ENCODE measurements at regions not wholly inside any gene's neighbourhood (a gene's known extent, or its start where the extent isn't known, plus 50 kb on each side); places are given as distances from the start of the nearest gene placed in this dataset.

DNA sequence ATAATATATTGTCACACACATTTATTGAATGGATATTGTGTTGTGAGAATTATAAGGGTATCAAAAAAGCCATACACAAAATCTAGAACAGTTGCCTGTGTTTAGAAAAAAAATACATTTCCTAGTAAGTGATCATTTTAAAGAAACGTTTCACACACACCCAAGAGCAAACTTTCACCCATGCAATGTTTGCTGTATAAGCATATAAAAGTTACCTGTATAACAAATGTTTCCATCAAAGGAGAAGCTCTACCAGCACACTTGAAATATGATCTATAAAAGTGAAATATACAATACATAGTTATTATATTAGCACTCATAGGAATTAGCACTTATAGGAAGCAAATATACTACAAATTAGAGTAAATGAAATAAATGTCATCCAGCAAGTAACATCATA, 1098.1 kb downstream of the NCAM2 start:
- peaks cover 25 to 32% of the 10 kb centered on the region in 2 experiments; a peak in 3 of 4 replicates for H3K9me3 ChIP-seq (ENCODE audit: control insufficient read depth in 1 of 2, insufficient read depth in 1 of 2, low read depth in 1 of 2, low read length in 2 of 2)
- no peaks in the 10 kb centered on the region for H3K79me2 ChIP-seq (ENCODE audit: insufficient read depth, low read length)
- TF ChIP-seq SP1 (IDR thresholded peaks at IDR 0.05; ENCODE audit: low read depth) (no peak), ZNF274 (IDR thresholded peaks at IDR 0.05; ENCODE audit: low read depth, low read length) (no peak), EZH2phosphoT487 (IDR thresholded peaks at IDR 0.05; ENCODE audit: borderline replicate concordance) (no peak), EZH2 (IDR thresholded peaks at IDR 0.05) (no peak), EGR1 (IDR thresholded peaks at IDR 0.05; ENCODE audit: low read depth) (no peak), ZFX (IDR thresholded peaks at IDR 0.05) (no peak), JUND (IDR thresholded peaks at IDR 0.05) (no peak), ELF1 (IDR thresholded peaks at IDR 0.05; ENCODE audit: borderline replicate concordance, low read depth) (no peak), SRF (IDR thresholded peaks at IDR 0.05; ENCODE audit: low read depth) (no peak), RAD21 (IDR thresholded peaks at IDR 0.05; ENCODE audit: low read depth) (no peak), CBX3 (IDR thresholded peaks at IDR 0.05; ENCODE audit: low read depth) (no peak), POLR2A (IDR thresholded peaks at IDR 0.05; ENCODE audit: borderline replicate concordance, extremely low read depth, insufficient read depth, insufficient read length) (no peak)
- TF ChIP-seq, protein P1, sequence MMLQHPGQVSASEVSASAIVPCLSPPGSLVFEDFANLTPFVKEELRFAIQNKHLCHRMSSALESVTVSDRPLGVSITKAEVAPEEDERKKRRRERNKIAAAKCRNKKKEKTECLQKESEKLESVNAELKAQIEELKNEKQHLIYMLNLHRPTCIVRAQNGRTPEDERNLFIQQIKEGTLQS (IDR thresholded peaks at IDR 0.05): no peak
- TF ChIP-seq, protein P2, sequence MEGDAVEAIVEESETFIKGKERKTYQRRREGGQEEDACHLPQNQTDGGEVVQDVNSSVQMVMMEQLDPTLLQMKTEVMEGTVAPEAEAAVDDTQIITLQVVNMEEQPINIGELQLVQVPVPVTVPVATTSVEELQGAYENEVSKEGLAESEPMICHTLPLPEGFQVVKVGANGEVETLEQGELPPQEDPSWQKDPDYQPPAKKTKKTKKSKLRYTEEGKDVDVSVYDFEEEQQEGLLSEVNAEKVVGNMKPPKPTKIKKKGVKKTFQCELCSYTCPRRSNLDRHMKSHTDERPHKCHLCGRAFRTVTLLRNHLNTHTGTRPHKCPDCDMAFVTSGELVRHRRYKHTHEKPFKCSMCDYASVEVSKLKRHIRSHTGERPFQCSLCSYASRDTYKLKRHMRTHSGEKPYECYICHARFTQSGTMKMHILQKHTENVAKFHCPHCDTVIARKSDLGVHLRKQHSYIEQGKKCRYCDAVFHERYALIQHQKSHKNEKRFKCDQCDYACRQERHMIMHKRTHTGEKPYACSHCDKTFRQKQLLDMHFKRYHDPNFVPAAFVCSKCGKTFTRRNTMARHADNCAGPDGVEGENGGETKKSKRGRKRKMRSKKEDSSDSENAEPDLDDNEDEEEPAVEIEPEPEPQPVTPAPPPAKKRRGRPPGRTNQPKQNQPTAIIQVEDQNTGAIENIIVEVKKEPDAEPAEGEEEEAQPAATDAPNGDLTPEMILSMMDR (IDR thresholded peaks at IDR 0.05 in 2 of 3, conservative IDR thresholded peaks at IDR 0.05 in 1 of 3; ENCODE audit: borderline replicate concordance in 1 of 3, insufficient read depth in 1 of 3, low read depth in 2 of 3, low read length in 2 of 3): no peak
- TF ChIP-seq, protein P3, sequence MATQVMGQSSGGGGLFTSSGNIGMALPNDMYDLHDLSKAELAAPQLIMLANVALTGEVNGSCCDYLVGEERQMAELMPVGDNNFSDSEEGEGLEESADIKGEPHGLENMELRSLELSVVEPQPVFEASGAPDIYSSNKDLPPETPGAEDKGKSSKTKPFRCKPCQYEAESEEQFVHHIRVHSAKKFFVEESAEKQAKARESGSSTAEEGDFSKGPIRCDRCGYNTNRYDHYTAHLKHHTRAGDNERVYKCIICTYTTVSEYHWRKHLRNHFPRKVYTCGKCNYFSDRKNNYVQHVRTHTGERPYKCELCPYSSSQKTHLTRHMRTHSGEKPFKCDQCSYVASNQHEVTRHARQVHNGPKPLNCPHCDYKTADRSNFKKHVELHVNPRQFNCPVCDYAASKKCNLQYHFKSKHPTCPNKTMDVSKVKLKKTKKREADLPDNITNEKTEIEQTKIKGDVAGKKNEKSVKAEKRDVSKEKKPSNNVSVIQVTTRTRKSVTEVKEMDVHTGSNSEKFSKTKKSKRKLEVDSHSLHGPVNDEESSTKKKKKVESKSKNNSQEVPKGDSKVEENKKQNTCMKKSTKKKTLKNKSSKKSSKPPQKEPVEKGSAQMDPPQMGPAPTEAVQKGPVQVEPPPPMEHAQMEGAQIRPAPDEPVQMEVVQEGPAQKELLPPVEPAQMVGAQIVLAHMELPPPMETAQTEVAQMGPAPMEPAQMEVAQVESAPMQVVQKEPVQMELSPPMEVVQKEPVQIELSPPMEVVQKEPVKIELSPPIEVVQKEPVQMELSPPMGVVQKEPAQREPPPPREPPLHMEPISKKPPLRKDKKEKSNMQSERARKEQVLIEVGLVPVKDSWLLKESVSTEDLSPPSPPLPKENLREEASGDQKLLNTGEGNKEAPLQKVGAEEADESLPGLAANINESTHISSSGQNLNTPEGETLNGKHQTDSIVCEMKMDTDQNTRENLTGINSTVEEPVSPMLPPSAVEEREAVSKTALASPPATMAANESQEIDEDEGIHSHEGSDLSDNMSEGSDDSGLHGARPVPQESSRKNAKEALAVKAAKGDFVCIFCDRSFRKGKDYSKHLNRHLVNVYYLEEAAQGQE (IDR thresholded peaks at IDR 0.05; ENCODE audit: low read depth): no peak
- H3K27ac ChIP-seq (ENCODE audit: low read depth, low read length): no peak overlapping the region
- no peaks in the 10 kb centered on the region for H3K27me3 ChIP-seq (ENCODE audit: insufficient read depth, low read length)
- ATAC-seq: no peak
- no peak overlapping the region for H3K4me2 ChIP-seq (ENCODE audit: low read length)
- no peak overlapping the region for H3K4me3 ChIP-seq (replicated peaks in 1 of 2; ENCODE audit: low read depth in 1 of 2, low read length in 2 of 2)
- H3K4me1 ChIP-seq (ENCODE audit: control insufficient read depth in 1 of 2, insufficient read depth in 2 of 2, low read length in 2 of 2): no peaks in the 10 kb centered on the region
- intact Hi-C loops (cut with micrococcal nuclease): no loop called here
- DNase-seq (ENCODE audit: low read depth, low spot score): no peak
- no peak overlapping the region for H2AFZ ChIP-seq (ENCODE audit: low read depth, low read length, poor library complexity, severe bottlenecking)
- H3K9me2 ChIP-seq (ENCODE audit: insufficient read depth): no peaks in the 10 kb centered on the region
- POLR2A ChIA-PET: no interaction called here
- no peak overlapping the region for H3K9ac ChIP-seq (ENCODE audit: low read length)
- no TSS peak for BruUV-seq (replicated peaks)
- H4K20me1 ChIP-seq (ENCODE audit: insufficient read depth): no peaks in the 10 kb centered on the region
- RAD21 ChIA-PET (ENCODE audit: low non-redundant PET in 1 of 2, low total read pairs in 2 of 2, uncharacterized antibody in 2 of 2, unreplicated experiment in 2 of 2): no interaction called here
- CTCF ChIA-PET: no interaction called here
- no peaks in the 10 kb centered on the region for H3K36me3 ChIP-seq (ENCODE audit: control insufficient read depth in 1 of 2, insufficient read depth in 2 of 2, low read length in 2 of 2)

Measured in HCT116 (cell line).